Neural progenitor cell (in vitro differentiated cells): ENCODE measurements at regions not wholly inside any gene's neighbourhood (a gene's known extent, or its start where the extent isn't known, plus 50 kb on each side); places are given as distances from the start of the nearest gene placed in this dataset.

Source experiments
- DNase-seq: peaks from one replicate; pipeline ENCODE4 v3.0.0-alpha.2; 2016; ENCODE audit warnings: low spot score
- H2AFZ ChIP-seq: fragments of 200-600 bp; sonication (generic); replicated peaks from 2 replicates; pipeline ENCODE4 v1.6.1; 2016; ENCODE audit warnings: antibody characterized with exemption
- H3F3A ChIP-seq: fragments of 200-600 bp; sonication (generic); 2 replicates; pipeline ENCODE4 v1.6.1; 2016; ENCODE audit warnings: antibody characterized with exemption, low read depth
- H3K27ac ChIP-seq: fragments of 200-600 bp; sonication (generic); 2 replicates; pipeline ENCODE4 v1.5.1; 2016; ENCODE audit warnings: mild to moderate bottlenecking
- H3K27me3 ChIP-seq: fragments of 200-600 bp; sonication (generic); 2 replicates; pipeline ENCODE4 v1.6.1; 2016; ENCODE audit warnings: mild to moderate bottlenecking, moderate library complexity
- H3K36me3 ChIP-seq: fragments of 200-600 bp; sonication (generic); 2 replicates; pipeline ENCODE4 v1.5.1; 2016
- H3K4me1 ChIP-seq: fragments of 200-600 bp; sonication (generic); 2 replicates; pipeline ENCODE4 v1.6.1; 2016; ENCODE audit warnings: mixed run types
- H3K4me2 ChIP-seq: fragments of 200-600 bp; sonication (generic); 2 replicates; pipeline ENCODE4 v1.6.1; 2016
- H3K4me3 ChIP-seq: fragments of 200-600 bp; sonication (generic); 2 replicates; pipeline ENCODE4 v1.5.1; 2016
- H3K79me2 ChIP-seq: fragments of 200-600 bp; sonication (generic); 2 replicates; pipeline ENCODE4 v1.6.1; 2016; ENCODE audit warnings: low read depth
- H3K9ac ChIP-seq: fragments of 200-600 bp; sonication (generic); 2 replicates; pipeline ENCODE4 v1.6.1; 2016
- H3K9me3 ChIP-seq: fragments of 200-600 bp; sonication (generic); 2 replicates; pipeline ENCODE4 v1.5.1; 2016; ENCODE audit warnings: low read depth
- H4K20me1 ChIP-seq: fragments of 200-600 bp; sonication (generic); 2 replicates; pipeline ENCODE4 v1.6.1; 2016; ENCODE audit warnings: low read depth
- H3K27ac Mint-ChIP-seq: 3 replicates; pipeline ENCODE4 v1.8.0; 2021; ENCODE audit warnings: mixed read lengths
- H3K27me3 Mint-ChIP-seq: 2 replicates; pipeline ENCODE4 v1.8.0; 2022; ENCODE audit warnings: low read depth, mild to moderate bottlenecking, inconsistent platforms, moderate library complexity, mixed read lengths; ENCODE audit not compliant: insufficient read depth
- H3K36me3 Mint-ChIP-seq: 3 replicates; pipeline ENCODE4 v1.8.0; 2021; ENCODE audit warnings: mixed read lengths
- H3K4me1 Mint-ChIP-seq: 3 replicates; pipeline ENCODE4 v1.8.0; 2021; ENCODE audit warnings: mixed read lengths
- H3K4me3 Mint-ChIP-seq: 3 replicates; pipeline ENCODE4 v1.8.0; 2021; ENCODE audit warnings: mild to moderate bottlenecking, moderate library complexity, mixed read lengths
- H3K9me3 Mint-ChIP-seq: 3 replicates; pipeline ENCODE4 v1.8.0; 2020; ENCODE audit warnings: mixed read lengths
- CTCF ChIP-seq: fragments of 200-600 bp; sonication (generic); IDR thresholded peaks from 2 replicates; pipeline ENCODE4 v1.5.1; 2017; ENCODE audit warnings: antibody characterized with exemption, mild to moderate bottlenecking
- EZH2 ChIP-seq: fragments of 200-600 bp; sonication (generic); IDR thresholded peaks from 2 replicates; pipeline ENCODE4 v1.6.1; 2017; ENCODE audit warnings: antibody characterized with exemption, mild to moderate bottlenecking, moderate library complexity
- EZH2phosphoT487 ChIP-seq: fragments of 200-600 bp; sonication (generic); IDR thresholded peaks from 2 replicates; pipeline ENCODE4 v1.6.1; 2017; ENCODE audit warnings: antibody characterized with exemption

DNA sequence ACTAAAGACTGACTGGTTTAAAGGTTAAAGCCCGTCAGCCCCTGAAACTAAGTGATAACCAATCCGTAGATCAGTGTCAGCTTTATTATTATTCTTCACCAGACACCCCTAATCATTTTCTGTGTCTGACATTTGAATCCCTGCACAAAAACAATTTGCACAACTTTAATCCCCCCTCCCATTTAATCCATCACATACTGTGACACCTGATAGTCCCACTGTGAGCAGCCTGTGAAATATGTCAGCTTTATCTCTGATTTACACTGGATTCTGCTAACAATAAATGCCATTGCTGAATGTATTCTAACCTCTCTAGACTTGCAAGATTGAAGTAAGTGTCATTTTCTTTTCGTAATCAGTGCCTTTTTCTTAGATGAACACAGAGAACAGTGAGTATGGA lies 2089.0 kb upstream of the RAG2 start:
- Histone ChIP-seq H3K4me2 (no peak overlapping the region), H3F3A (no peaks in the 10 kb centered on the region), H3K9me3 (no peaks in the 10 kb centered on the region), H3K4me3 (no peak overlapping the region), H3K79me2 (no peaks in the 10 kb centered on the region), H3K36me3 (no peaks in the 10 kb centered on the region), H4K20me1 (no peaks in the 10 kb centered on the region), H3K4me1 (no peaks in the 10 kb centered on the region), H3K27ac (no peak overlapping the region), H3K9ac (no peak overlapping the region), H2AFZ (no peak overlapping the region), H3K27me3 (no peaks in the 10 kb centered on the region)
- H3K36me3 Mint-ChIP-seq = no peaks in the 10 kb centered on the region
- DNase-seq = no peak
- H3K27ac Mint-ChIP-seq = no peak overlapping the region
- TF ChIP-seq EZH2phosphoT487 (no peak), EZH2 (no peak), CTCF (no peak)
- no peak overlapping the region for H3K4me3 Mint-ChIP-seq
- no peaks in the 10 kb centered on the region for H3K9me3 Mint-ChIP-seq
- H3K4me1 Mint-ChIP-seq = peaks cover 9% of the 10 kb centered on the region
- no peaks in the 10 kb centered on the region for H3K27me3 Mint-ChIP-seq

- Histone ChIP-seq H3K27me3 (no peaks in the 10 kb centered on the region), H3K79me2 (no peaks in the 10 kb centered on the region), H3K4me3 (no peak overlapping the region), H3K9ac (no peak overlapping the region), H3K4me2 (no peak overlapping the region), H3K4me1 (no peaks in the 10 kb centered on the region), H2AFZ (no peak overlapping the region), H4K20me1 (no peaks in the 10 kb centered on the region), H3F3A (no peaks in the 10 kb centered on the region), H3K27ac (no peak overlapping the region), H3K36me3 (no peaks in the 10 kb centered on the region), H3K9me3 (no peaks in the 10 kb centered on the region)
- no peak for TF ChIP-seq EZH2phosphoT487
- no peak for TF ChIP-seq EZH2
- TF ChIP-seq CTCF = no peak
- Mint-ChIP-seq H3K27ac (no peak overlapping the region), H3K36me3 (no peaks in the 10 kb centered on the region), H3K4me3 (no peak overlapping the region), H3K4me1 (peaks cover 9% of the 10 kb centered on the region), H3K27me3 (no peaks in the 10 kb centered on the region), H3K9me3 (no peaks in the 10 kb centered on the region)
- DNase-seq = no peak
These were observed 2085.4 kb upstream of the RAG2 start for GRCh38 chr11:38683484-38683883.

- no peaks in the 10 kb centered on the region for H4K20me1 ChIP-seq
- no peak overlapping the region for H3K27ac ChIP-seq
- no peaks in the 10 kb centered on the region for H3F3A ChIP-seq
- H3K36me3 ChIP-seq = no peaks in the 10 kb centered on the region
- Mint-ChIP-seq H3K9me3 (no peaks in the 10 kb centered on the region), H3K36me3 (no peaks in the 10 kb centered on the region), H3K27ac (no peak overlapping the region), H3K27me3 (peaks cover 3% of the 10 kb centered on the region), H3K4me3 (no peak overlapping the region), H3K4me1 (peaks cover 3% of the 10 kb centered on the region)
- H3K9me3 ChIP-seq = no peaks in the 10 kb centered on the region
- no peak overlapping the region for H3K4me2 ChIP-seq
- no peaks in the 10 kb centered on the region for H3K4me1 ChIP-seq
- no peak overlapping the region for H2AFZ ChIP-seq
- H3K79me2 ChIP-seq = no peaks in the 10 kb centered on the region
- no peak overlapping the region for H3K9ac ChIP-seq
- no peak overlapping the region for H3K4me3 ChIP-seq
- no peaks in the 10 kb centered on the region for H3K27me3 ChIP-seq
- TF ChIP-seq EZH2 (no peak), EZH2phosphoT487 (no peak), CTCF (no peak)
- DNase-seq = no peak
These were observed 2082.7 kb upstream of the RAG2 start for GRCh38 chr11:38680746-38681145.

GRCh38 chr11:38680166-38680565 lies 2082.1 kb upstream of the RAG2 start:
- Histone ChIP-seq H3K4me1 (no peaks in the 10 kb centered on the region), H3K4me3 (no peak overlapping the region), H3F3A (no peaks in the 10 kb centered on the region), H3K4me2 (no peak overlapping the region), H3K27me3 (no peaks in the 10 kb centered on the region), H3K27ac (no peak overlapping the region), H3K9ac (no peak overlapping the region), H2AFZ (no peak overlapping the region), H3K9me3 (no peaks in the 10 kb centered on the region), H3K79me2 (no peaks in the 10 kb centered on the region), H4K20me1 (no peaks in the 10 kb centered on the region), H3K36me3 (no peaks in the 10 kb centered on the region)
- Mint-ChIP-seq H3K27me3 (peaks cover 3% of the 10 kb centered on the region), H3K27ac (no peak overlapping the region), H3K36me3 (no peaks in the 10 kb centered on the region), H3K4me1 (peaks cover 3% of the 10 kb centered on the region), H3K9me3 (no peaks in the 10 kb centered on the region), H3K4me3 (no peak overlapping the region)
- TF ChIP-seq EZH2phosphoT487 (no peak), CTCF (no peak), EZH2 (no peak)
- no peak for DNase-seq
